HepG2 (cell line): ENCODE measurements at regions not wholly inside any gene's neighbourhood (a gene's known extent, or its start where the extent isn't known, plus 50 kb on each side); places are given as distances from the start of the nearest gene placed in this dataset.

Source experiments
- BHLHE40 ChIP-seq: IDR thresholded peaks from 2 replicates; pipeline ENCODE4 v1.6.1; 2011; ENCODE audit warnings: low read length, improper control_type of control experiment
- NCOA5 ChIP-seq: sonication (generic); formaldehyde crosslinking; IDR thresholded peaks from 2 replicates; pipeline ENCODE4 v1.4.0; 2020; ENCODE audit warnings: missing genetic modification reagents
- TP53 ChIP-seq: sonication (generic); formaldehyde crosslinking; conservative IDR thresholded peaks from 2 replicates; pipeline ENCODE4 v1.4.0; 2020; ENCODE audit warnings: missing genetic modification reagents
- ZNF776 ChIP-seq: sonication (generic); formaldehyde crosslinking; IDR thresholded peaks from 2 replicates; pipeline ENCODE4 v1.4.0; 2020; ENCODE audit warnings: mild to moderate bottlenecking, missing genetic modification reagents
- ZNF777 ChIP-seq: sonication (generic); formaldehyde crosslinking; IDR thresholded peaks from 2 replicates; pipeline ENCODE4 v1.4.0; 2020; ENCODE audit warnings: missing genetic modification reagents
- TF ChIP-seq, protein P1 (sequence below): IDR thresholded peaks from 2 replicates; pipeline ENCODE4 v1.6.1; 2012; ENCODE audit warnings: inconsistent platforms
- TF ChIP-seq, protein P2 (sequence below): IDR thresholded peaks from 2 replicates; pipeline ENCODE4 v1.6.1; 2016; ENCODE audit warnings: low read depth

DNA sequence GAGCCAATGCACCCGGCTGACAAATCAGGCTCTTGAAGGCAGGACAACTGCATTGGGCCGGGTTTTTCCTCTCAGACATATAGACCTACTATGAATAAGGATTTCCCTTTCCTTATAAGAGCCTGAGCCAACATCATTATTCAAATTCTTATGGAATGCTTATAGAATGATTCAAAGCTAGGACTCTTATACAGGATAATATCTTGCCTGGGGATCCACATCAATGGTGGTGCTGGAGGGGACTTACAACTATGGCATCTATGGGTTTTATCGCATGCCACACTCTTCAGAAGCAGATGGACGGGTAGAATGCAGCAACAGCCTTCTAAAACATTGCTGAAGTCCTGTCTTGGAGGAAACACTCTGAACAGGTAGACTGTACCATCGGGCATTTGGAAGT lies 296.8 kb upstream of the KYNU start:
- TF ChIP-seq ZNF776 (CRISPR knock-in tag): no peak
- TF ChIP-seq, protein P1, sequence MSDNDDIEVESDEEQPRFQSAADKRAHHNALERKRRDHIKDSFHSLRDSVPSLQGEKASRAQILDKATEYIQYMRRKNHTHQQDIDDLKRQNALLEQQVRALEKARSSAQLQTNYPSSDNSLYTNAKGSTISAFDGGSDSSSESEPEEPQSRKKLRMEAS: no peak
- no peak for TF ChIP-seq ZNF777 (CRISPR knock-in tag)
- no peak for TF ChIP-seq NCOA5 (CRISPR knock-in tag)
- TF ChIP-seq TP53 (CRISPR knock-in tag): no peak
- TF ChIP-seq, protein P2, sequence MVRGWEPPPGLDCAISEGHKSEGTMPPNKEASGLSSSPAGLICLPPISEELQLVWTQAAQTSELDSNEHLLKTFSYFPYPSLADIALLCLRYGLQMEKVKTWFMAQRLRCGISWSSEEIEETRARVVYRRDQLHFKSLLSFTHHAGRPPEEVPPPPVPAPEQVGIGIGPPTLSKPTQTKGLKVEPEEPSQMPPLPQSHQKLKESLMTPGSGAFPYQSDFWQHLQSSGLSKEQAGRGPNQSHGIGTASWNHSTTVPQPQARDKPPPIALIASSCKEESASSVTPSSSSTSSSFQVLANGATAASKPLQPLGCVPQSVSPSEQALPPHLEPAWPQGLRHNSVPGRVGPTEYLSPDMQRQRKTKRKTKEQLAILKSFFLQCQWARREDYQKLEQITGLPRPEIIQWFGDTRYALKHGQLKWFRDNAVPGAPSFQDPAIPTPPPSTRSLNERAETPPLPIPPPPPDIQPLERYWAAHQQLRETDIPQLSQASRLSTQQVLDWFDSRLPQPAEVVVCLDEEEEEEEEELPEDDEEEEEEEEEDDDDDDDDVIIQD (CRISPR knock-in tag): no peak
- no peak for TF ChIP-seq BHLHE40
